ENCODE measurements at regions not wholly inside any gene's neighbourhood (a gene's known extent, or its start where the extent isn't known, plus 50 kb on each side); places are given as distances from the start of the nearest gene placed in this dataset.

DNA sequence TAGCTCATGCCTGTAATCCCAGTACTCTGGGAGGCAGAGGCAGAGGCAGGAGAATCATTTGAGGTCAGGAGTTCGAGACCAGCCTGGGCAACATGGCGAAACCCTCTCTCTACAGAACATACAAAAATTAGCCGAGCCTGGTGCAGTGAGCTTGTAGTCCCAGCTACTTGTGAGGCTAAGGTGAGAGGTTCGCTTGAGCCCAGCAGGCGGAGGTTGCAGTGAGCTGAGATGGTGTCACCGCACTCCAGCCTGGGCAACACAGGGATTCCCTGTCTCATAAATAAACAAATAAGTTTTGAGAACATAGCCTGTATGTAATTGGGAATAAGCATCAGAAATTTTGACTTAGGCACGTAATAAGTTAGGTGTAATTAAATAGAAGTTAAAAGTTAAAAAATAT, 971.7 kb upstream of the COX7C start:
- TF ChIP-seq EZH2phosphoT487 (IDR thresholded peaks at IDR 0.05; ENCODE audit: low read depth, severe bottlenecking, unreplicated experiment), result no peak
- TF ChIP-seq EZH2 (IDR thresholded peaks at IDR 0.05; ENCODE audit: borderline replicate concordance), result no peak
- TF ChIP-seq, protein P1, sequence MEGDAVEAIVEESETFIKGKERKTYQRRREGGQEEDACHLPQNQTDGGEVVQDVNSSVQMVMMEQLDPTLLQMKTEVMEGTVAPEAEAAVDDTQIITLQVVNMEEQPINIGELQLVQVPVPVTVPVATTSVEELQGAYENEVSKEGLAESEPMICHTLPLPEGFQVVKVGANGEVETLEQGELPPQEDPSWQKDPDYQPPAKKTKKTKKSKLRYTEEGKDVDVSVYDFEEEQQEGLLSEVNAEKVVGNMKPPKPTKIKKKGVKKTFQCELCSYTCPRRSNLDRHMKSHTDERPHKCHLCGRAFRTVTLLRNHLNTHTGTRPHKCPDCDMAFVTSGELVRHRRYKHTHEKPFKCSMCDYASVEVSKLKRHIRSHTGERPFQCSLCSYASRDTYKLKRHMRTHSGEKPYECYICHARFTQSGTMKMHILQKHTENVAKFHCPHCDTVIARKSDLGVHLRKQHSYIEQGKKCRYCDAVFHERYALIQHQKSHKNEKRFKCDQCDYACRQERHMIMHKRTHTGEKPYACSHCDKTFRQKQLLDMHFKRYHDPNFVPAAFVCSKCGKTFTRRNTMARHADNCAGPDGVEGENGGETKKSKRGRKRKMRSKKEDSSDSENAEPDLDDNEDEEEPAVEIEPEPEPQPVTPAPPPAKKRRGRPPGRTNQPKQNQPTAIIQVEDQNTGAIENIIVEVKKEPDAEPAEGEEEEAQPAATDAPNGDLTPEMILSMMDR (IDR thresholded peaks at IDR 0.05; ENCODE audit: poor library complexity), result no peak
- Histone ChIP-seq H3K36me3 (replicated peaks; ENCODE audit: insufficient read depth, low read depth) (no peaks in the 10 kb centered on the region), H3K27ac (no peak overlapping the region), H3K79me2 (no peaks in the 10 kb centered on the region), H3K9me3 (ENCODE audit: low read depth) (no peaks in the 10 kb centered on the region), H3K9me2 (replicated peaks; ENCODE audit: insufficient read depth) (no peaks in the 10 kb centered on the region), H4K20me1 (ENCODE audit: insufficient read depth, poor library complexity, severe bottlenecking) (no peaks in the 10 kb centered on the region), H2AFZ (no peak overlapping the region), H3K4me3 (no peak overlapping the region), H3K4me2 (no peak overlapping the region), H3K27me3 (no peaks in the 10 kb centered on the region), H3K4me1 (ENCODE audit: insufficient read depth) (no peaks in the 10 kb centered on the region)
- 94% methylated on average over 7 of the region's 7 CpGs for WGBS (ENCODE audit: low lambda C conversion rate, missing lambda C conversion rate)
- DNase-seq (ENCODE audit: low spot score), result no peak

DNA sequence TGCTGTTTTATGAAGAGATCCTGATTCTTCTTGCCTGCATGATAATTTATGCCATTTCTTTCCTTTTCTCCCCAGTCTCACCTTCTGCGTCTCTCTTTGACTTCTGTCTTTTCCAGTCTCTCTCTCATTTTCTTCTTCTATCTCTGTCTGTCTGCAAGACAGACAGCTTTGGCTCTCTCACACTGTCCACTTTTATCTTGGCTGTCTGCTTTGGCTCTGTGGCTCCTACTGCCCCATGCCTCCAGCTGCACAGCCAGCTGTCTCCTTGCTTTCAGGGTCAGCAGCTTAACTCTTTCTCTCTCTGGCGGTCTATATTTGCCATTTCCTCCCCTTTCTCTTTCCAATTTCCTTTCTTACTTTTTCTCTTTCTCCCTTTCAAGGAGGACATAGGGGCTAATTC, 971.1 kb upstream of the COX7C start:
- Histone ChIP-seq H3K9me2 (replicated peaks; ENCODE audit: insufficient read depth) (no peaks in the 10 kb centered on the region), H3K36me3 (replicated peaks; ENCODE audit: insufficient read depth, low read depth) (no peaks in the 10 kb centered on the region), H4K20me1 (ENCODE audit: insufficient read depth, poor library complexity, severe bottlenecking) (no peaks in the 10 kb centered on the region), H3K27me3 (no peaks in the 10 kb centered on the region), H3K4me1 (ENCODE audit: insufficient read depth) (no peaks in the 10 kb centered on the region), H3K79me2 (no peaks in the 10 kb centered on the region), H3K4me3 (no peak overlapping the region), H3K4me2 (no peak overlapping the region), H3K9me3 (ENCODE audit: low read depth) (no peaks in the 10 kb centered on the region), H2AFZ (no peak overlapping the region), H3K27ac (no peak overlapping the region)
- no peak for DNase-seq (ENCODE audit: low spot score)
- TF ChIP-seq EZH2 (IDR thresholded peaks at IDR 0.05; ENCODE audit: borderline replicate concordance), result no peak
- TF ChIP-seq, protein P1 (IDR thresholded peaks at IDR 0.05; ENCODE audit: poor library complexity), result no peak
- no peak for TF ChIP-seq EZH2phosphoT487 (IDR thresholded peaks at IDR 0.05; ENCODE audit: low read depth, severe bottlenecking, unreplicated experiment)
- WGBS (ENCODE audit: low lambda C conversion rate, missing lambda C conversion rate), result 96% methylated on average over 2 of the region's 2 CpGs

DNA sequence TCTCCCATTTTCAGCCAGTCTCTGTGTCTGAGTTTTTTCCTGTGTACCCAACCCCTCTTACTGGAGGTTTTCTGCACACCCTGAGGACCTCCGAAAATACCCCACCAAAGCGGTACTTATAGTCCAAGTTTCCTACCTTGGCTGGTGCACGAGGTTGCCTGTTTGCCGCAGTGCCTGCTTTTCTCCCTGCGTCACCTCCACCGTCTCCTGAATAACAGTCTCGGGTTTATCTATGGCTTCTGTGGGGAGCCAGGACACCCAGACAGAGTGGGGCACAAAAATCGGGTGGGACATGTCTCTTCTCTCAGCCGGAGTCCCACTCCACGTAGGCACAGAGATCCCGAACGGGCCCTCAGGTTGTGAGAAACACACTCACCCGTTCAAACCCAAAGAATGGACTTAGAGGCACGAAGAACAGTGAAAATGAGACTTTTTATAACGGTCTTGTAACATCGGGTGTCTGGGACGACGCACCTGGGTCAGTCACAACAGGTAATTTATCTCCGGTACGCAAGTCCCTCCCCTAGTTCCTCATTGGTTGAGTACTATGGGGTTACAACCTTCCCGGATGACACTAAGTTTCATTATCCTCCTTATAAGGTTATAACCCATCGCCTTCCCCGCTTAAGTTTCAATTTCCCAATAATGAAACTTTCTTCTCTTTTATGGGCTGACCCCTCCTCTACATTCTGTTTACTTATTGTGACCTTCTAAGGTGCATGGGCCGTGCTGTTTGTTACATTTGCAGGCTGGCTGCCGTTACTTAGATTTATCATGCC, 970.2 kb upstream of the COX7C start:
- no peaks in the 10 kb centered on the region for H3K27me3 ChIP-seq
- no peak overlapping the region for H2AFZ ChIP-seq
- H3K4me1 ChIP-seq (ENCODE audit: insufficient read depth), result no peaks in the 10 kb centered on the region
- H3K4me2 ChIP-seq, result no peak overlapping the region
- no peak for DNase-seq (ENCODE audit: low spot score)
- no peaks in the 10 kb centered on the region for H3K9me2 ChIP-seq (replicated peaks; ENCODE audit: insufficient read depth)
- no peak overlapping the region for H3K27ac ChIP-seq
- H3K9me3 ChIP-seq (ENCODE audit: low read depth), result no peaks in the 10 kb centered on the region
- no peaks in the 10 kb centered on the region for H3K36me3 ChIP-seq (replicated peaks; ENCODE audit: insufficient read depth, low read depth)
- TF ChIP-seq EZH2phosphoT487 (IDR thresholded peaks at IDR 0.05; ENCODE audit: low read depth, severe bottlenecking, unreplicated experiment) (no peak), EZH2 (IDR thresholded peaks at IDR 0.05; ENCODE audit: borderline replicate concordance) (no peak)
- TF ChIP-seq, protein P1 (IDR thresholded peaks at IDR 0.05; ENCODE audit: poor library complexity), result no peak
- no peaks in the 10 kb centered on the region for H3K79me2 ChIP-seq
- no peaks in the 10 kb centered on the region for H4K20me1 ChIP-seq (ENCODE audit: insufficient read depth, poor library complexity, severe bottlenecking)
- H3K4me3 ChIP-seq, result no peak overlapping the region
- 89% methylated on average over 25 of the region's 25 CpGs for WGBS (ENCODE audit: low lambda C conversion rate, missing lambda C conversion rate)
